GM12878 (cell line): ENCODE measurements at regions not wholly inside any gene's neighbourhood (a gene's known extent, or its start where the extent isn't known, plus 50 kb on each side); places are given as distances from the start of the nearest gene placed in this dataset.

Experiments
- BRCA1 ChIP-seq: IDR thresholded peaks from 2 replicates; pipeline ENCODE4 v1.6.1; 2011; ENCODE audit warnings: low read depth, low read length, improper control_type of control experiment
- ESRRA ChIP-seq: IDR thresholded peaks from 2 replicates; pipeline ENCODE4 v1.6.1; 2012; ENCODE audit warnings: mild to moderate bottlenecking, low read length, improper control_type of control experiment
- HSF1 ChIP-seq: fragments of 150-350 bp; IDR thresholded peaks from 2 replicates; pipeline ENCODE4 v1.6.1; 2014; ENCODE audit warnings: mild to moderate bottlenecking, low read depth, low read length
- MYC ChIP-seq: IDR thresholded peaks from 2 replicates; pipeline ENCODE4 v1.6.1; 2011; ENCODE audit warnings: mild to moderate bottlenecking, low read length, moderate library complexity, inconsistent platforms; ENCODE audit not compliant: insufficient read depth, insufficient replicate concordance, insufficient read length, severe bottlenecking
- RELA ChIP-seq: fragments of 450-650 bp; IDR thresholded peaks from 2 replicates; pipeline ENCODE4 v1.8.0; 2014; ENCODE audit warnings: borderline replicate concordance; ENCODE audit not compliant: partially characterized antibody
- SPI1 ChIP-seq: IDR thresholded peaks from 2 replicates; pipeline ENCODE4 v1.6.1; 2011; ENCODE audit warnings: low read depth, mild to moderate bottlenecking, low read length, moderate library complexity, borderline replicate concordance; ENCODE audit not compliant: insufficient read depth
- TCF3 ChIP-seq: IDR thresholded peaks from 2 replicates; pipeline ENCODE4 v1.6.1; 2012; ENCODE audit warnings: low read depth, mild to moderate bottlenecking, low read length, borderline replicate concordance; ENCODE audit not compliant: insufficient read depth
- WRNIP1 ChIP-seq: IDR thresholded peaks from 2 replicates; pipeline ENCODE4 v1.6.1; 2011; ENCODE audit warnings: low read depth, low read length, improper control_type of control experiment, borderline replicate concordance
- ZBTB40 ChIP-seq: fragments of 450-650 bp; IDR thresholded peaks from 2 replicates; pipeline ENCODE4 v1.6.1; 2016; ENCODE audit warnings: mild to moderate bottlenecking, moderate library complexity, borderline replicate concordance
- ZNF274 ChIP-seq: IDR thresholded peaks from one replicate; pipeline ENCODE4 v1.8.0; 2011; ENCODE audit not compliant: insufficient read length, insufficient read depth
- ZNF384 ChIP-seq: IDR thresholded peaks from 2 replicates; pipeline ENCODE4 v1.6.1; 2012; ENCODE audit warnings: low read depth, mild to moderate bottlenecking, low read length, improper control_type of control experiment, borderline replicate concordance

GRCh38 chr11:28984231-28984630, 876.0 kb downstream of the METTL15 start (continued):
- no peak for TF ChIP-seq BRCA1
- no peak for TF ChIP-seq ZNF274
- no peak for TF ChIP-seq ZNF384
- TF ChIP-seq ESRRA, result no peak
- TF ChIP-seq HSF1, result no peak
- no peak for TF ChIP-seq RELA
- TF ChIP-seq ZBTB40, result no peak
- TF ChIP-seq SPI1, result no peak
- TF ChIP-seq TCF3, result no peak
- TF ChIP-seq WRNIP1, result no peak
- no peak for TF ChIP-seq MYC
- TF ChIP-seq, all 136 proteins: peak for 0
